HEK293 (cell line): ENCODE measurements at regions not wholly inside any gene's neighbourhood (a gene's known extent, or its start where the extent isn't known, plus 50 kb on each side); places are given as distances from the start of the nearest gene placed in this dataset.

Experiments used
- CTCF ChIA-PET: fragments of 350-600 bp; formaldehyde crosslinking; extraction: SDS; loops from one replicate; lab custom pipeline; 2021; ENCODE audit warnings: antibody characterized with exemption; lab: Yijun Ruan, JAX
- POLR2A ChIA-PET: fragments of 300-600 bp; formaldehyde crosslinking; extraction: SDS; loops from one replicate; lab custom pipeline; 2020; ENCODE audit warnings: antibody characterized with exemption, inconsistent platforms; lab: Yijun Ruan, JAX
- H3K27ac ChIP-seq: fragments of 200-500 bp; sonication (Bioruptor generic); 2 replicates; pipeline ENCODE4 v1.5.1; 2014; ENCODE audit warnings: low read depth, low read length, control low read depth, inconsistent platforms; ENCODE audit errors: extremely low read depth
- H3K36me3 ChIP-seq, 2 experiments: fragments of 200-500 bp in 1 of 2; sonication (Bioruptor generic) in 1 of 2; 1 replicate in 1 of 2; 2 replicates in 1 of 2; pipeline ENCODE4 v1.5.1; 2014 to 2017; ENCODE audit warnings: inconsistent platforms in 2 of 2, low read length in 2 of 2; ENCODE audit not compliant: control insufficient read depth in 2 of 2, insufficient read depth in 1 of 2
- H3K4me1 ChIP-seq: fragments of 200-500 bp; sonication (Bioruptor generic); 2 replicates; pipeline ENCODE4 v1.5.1; 2014; ENCODE audit warnings: mild to moderate bottlenecking, low read length, inconsistent platforms; ENCODE audit not compliant: control insufficient read depth, insufficient read depth
- H3K4me3 ChIP-seq: 2 replicates; pipeline ENCODE4 v1.5.1; 2011; ENCODE audit warnings: low read depth, mild to moderate bottlenecking, control low read depth, low read length, moderate library complexity
- H3K9me3 ChIP-seq: fragments of 200-500 bp; sonication (Bioruptor generic); 2 replicates; pipeline ENCODE4 v1.5.1; 2014; ENCODE audit warnings: low read depth, low read length, inconsistent platforms; ENCODE audit not compliant: control insufficient read depth, insufficient read depth
- GFI1B ChIP-seq: fragments of 450-650 bp; formaldehyde crosslinking; IDR thresholded peaks from 2 replicates; pipeline ENCODE4 v1.5.1; 2016; ENCODE audit warnings: missing biosample characterization, missing genetic modification characterization
- SCRT2 ChIP-seq: fragments of 450-650 bp; formaldehyde crosslinking; IDR thresholded peaks from 2 replicates; pipeline ENCODE4 v1.5.1; 2016; ENCODE audit warnings: missing biosample characterization, missing genetic modification characterization
- TRIM28 ChIP-seq: IDR thresholded peaks from 2 replicates; pipeline ENCODE4 v1.6.1; 2011; ENCODE audit warnings: low read length, control low read depth, borderline replicate concordance
- WT1 ChIP-seq: fragments of 450-650 bp; formaldehyde crosslinking; IDR thresholded peaks from 2 replicates; pipeline ENCODE4 v1.5.1; 2016; ENCODE audit warnings: missing biosample characterization, missing genetic modification characterization
- ZNF121 ChIP-seq: fragments of 450-650 bp; formaldehyde crosslinking; IDR thresholded peaks from 2 replicates; pipeline ENCODE4 v1.5.1; 2016; ENCODE audit warnings: missing biosample characterization, missing genetic modification characterization
- ZNF174 ChIP-seq: fragments of 450-650 bp; formaldehyde crosslinking; IDR thresholded peaks from 2 replicates; pipeline ENCODE4 v1.5.0; 2017; ENCODE audit warnings: missing biosample characterization, mild to moderate bottlenecking, missing genetic modification characterization
- ZNF211 ChIP-seq: fragments of 450-650 bp; formaldehyde crosslinking; IDR thresholded peaks from 2 replicates; pipeline ENCODE4 v1.5.1; 2016; ENCODE audit warnings: low read depth, missing biosample characterization, missing genetic modification characterization
- ZNF223 ChIP-seq: fragments of 450-650 bp; formaldehyde crosslinking; IDR thresholded peaks from 2 replicates; pipeline ENCODE4 v1.5.1; 2016; ENCODE audit warnings: missing biosample characterization, missing genetic modification characterization
- ZNF23 ChIP-seq: fragments of 450-650 bp; formaldehyde crosslinking; IDR thresholded peaks from 2 replicates; pipeline ENCODE4 v1.5.1; 2016; ENCODE audit warnings: missing biosample characterization, missing genetic modification characterization, borderline replicate concordance
- ZNF248 ChIP-seq: fragments of 450-650 bp; formaldehyde crosslinking; IDR thresholded peaks from 2 replicates; pipeline ENCODE4 v1.5.1; 2017; ENCODE audit warnings: missing biosample characterization, missing genetic modification characterization
- ZNF341 ChIP-seq: fragments of 450-650 bp; formaldehyde crosslinking; IDR thresholded peaks from 2 replicates; pipeline ENCODE4; 2016; ENCODE audit warnings: low read depth, missing biosample characterization, missing genetic modification characterization
- ZNF37A ChIP-seq: fragments of 450-650 bp; IDR thresholded peaks from 2 replicates; pipeline ENCODE4 v1.5.1; 2018; ENCODE audit warnings: missing biosample characterization, missing genetic modification characterization
- ZNF48 ChIP-seq: fragments of 450-650 bp; formaldehyde crosslinking; IDR thresholded peaks from 2 replicates; pipeline ENCODE4 v1.5.1; 2016; ENCODE audit warnings: missing biosample characterization, missing genetic modification characterization
- ZNF548 ChIP-seq: fragments of 450-650 bp; formaldehyde crosslinking; IDR thresholded peaks from 2 replicates; pipeline ENCODE4 v1.5.1; 2016; ENCODE audit warnings: missing biosample characterization, missing genetic modification characterization
- ZNF549 ChIP-seq: fragments of 450-650 bp; IDR thresholded peaks from 2 replicates; pipeline ENCODE4 v1.5.1; 2018; ENCODE audit warnings: missing biosample characterization, missing genetic modification characterization, mild to moderate bottlenecking, inconsistent platforms, moderate library complexity
- ZNF670 ChIP-seq: fragments of 450-650 bp; formaldehyde crosslinking; IDR thresholded peaks from 2 replicates; pipeline ENCODE4 v1.5.1; 2016; ENCODE audit warnings: missing biosample characterization, missing genetic modification characterization, low read depth
- ZSCAN16 ChIP-seq: fragments of 450-650 bp; formaldehyde crosslinking; IDR thresholded peaks from 2 replicates; pipeline ENCODE4 v1.5.1; 2016; ENCODE audit warnings: missing biosample characterization, missing genetic modification characterization
- ZSCAN30 ChIP-seq: fragments of 450-650 bp; IDR thresholded peaks from 2 replicates; pipeline ENCODE4 v1.5.1; 2018; ENCODE audit warnings: missing biosample characterization, mild to moderate bottlenecking, missing genetic modification characterization, moderate library complexity
- TF ChIP-seq, protein P1 (sequence below): fragments of 450-650 bp; formaldehyde crosslinking; IDR thresholded peaks from 2 replicates; pipeline ENCODE4 v1.5.1; 2016; ENCODE audit warnings: missing biosample characterization, missing genetic modification characterization
- TF ChIP-seq, protein P2 (sequence below): fragments of 450-650 bp; formaldehyde crosslinking; IDR thresholded peaks from 2 replicates; pipeline ENCODE4 v1.5.1; 2016; ENCODE audit warnings: missing biosample characterization, missing genetic modification characterization
- TF ChIP-seq, protein P3 (sequence below): fragments of 450-650 bp; IDR thresholded peaks from 2 replicates; pipeline ENCODE4 v1.5.1; 2018; ENCODE audit warnings: missing biosample characterization, mild to moderate bottlenecking, missing genetic modification characterization
- TF ChIP-seq, protein P4 (sequence below): fragments of 450-650 bp; formaldehyde crosslinking; IDR thresholded peaks from 2 replicates; pipeline ENCODE4 v1.5.1; 2016; ENCODE audit warnings: missing biosample characterization, missing genetic modification characterization
- TF ChIP-seq, protein P5 (sequence below): fragments of 450-650 bp; formaldehyde crosslinking; IDR thresholded peaks from 2 replicates; pipeline ENCODE4 v1.5.1; 2016; ENCODE audit warnings: missing biosample characterization, missing genetic modification characterization, borderline replicate concordance
- TF ChIP-seq, protein P6 (sequence below): fragments of 450-650 bp; formaldehyde crosslinking; optimal IDR thresholded peaks from 2 replicates; pipeline ENCODE3; 2016; ENCODE audit warnings: missing biosample characterization, mild to moderate bottlenecking, missing genetic modification characterization

DNA sequence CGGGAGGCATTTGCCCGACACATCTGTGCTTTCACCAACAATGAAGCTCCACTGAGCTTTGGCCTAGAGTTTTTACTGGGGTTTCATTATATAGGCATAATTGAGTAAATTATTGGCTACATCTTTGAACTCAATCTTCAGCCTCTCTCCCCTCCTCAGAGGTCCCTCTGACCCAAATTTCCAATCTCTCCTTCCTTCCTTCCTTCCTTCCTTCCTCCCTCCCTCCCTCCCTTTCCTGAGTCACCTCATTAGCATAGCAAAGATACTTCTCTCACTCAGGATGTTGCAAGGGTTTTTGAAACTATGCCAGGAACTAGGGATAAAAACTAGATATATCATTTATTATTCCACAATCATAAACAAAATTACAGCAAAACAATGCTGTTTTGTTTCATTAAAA is 202.8 kb upstream of the PRNP start (continued):
- TF ChIP-seq ZNF211 (no peak), ZNF248 (tag by site-specific recombination) (no peak), ZSCAN30 (tag by site-specific recombination) (no peak), ZNF37A (no peak), TRIM28 (no peak), ZNF223 (tag by site-specific recombination) (no peak)
- TF ChIP-seq, protein P1, sequence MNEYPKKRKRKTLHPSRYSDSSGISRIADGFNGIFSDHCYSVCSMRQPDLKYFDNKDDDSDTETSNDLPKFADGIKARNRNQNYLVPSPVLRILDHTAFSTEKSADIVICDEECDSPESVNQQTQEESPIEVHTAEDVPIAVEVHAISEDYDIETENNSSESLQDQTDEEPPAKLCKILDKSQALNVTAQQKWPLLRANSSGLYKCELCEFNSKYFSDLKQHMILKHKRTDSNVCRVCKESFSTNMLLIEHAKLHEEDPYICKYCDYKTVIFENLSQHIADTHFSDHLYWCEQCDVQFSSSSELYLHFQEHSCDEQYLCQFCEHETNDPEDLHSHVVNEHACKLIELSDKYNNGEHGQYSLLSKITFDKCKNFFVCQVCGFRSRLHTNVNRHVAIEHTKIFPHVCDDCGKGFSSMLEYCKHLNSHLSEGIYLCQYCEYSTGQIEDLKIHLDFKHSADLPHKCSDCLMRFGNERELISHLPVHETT, result no peak

DNA sequence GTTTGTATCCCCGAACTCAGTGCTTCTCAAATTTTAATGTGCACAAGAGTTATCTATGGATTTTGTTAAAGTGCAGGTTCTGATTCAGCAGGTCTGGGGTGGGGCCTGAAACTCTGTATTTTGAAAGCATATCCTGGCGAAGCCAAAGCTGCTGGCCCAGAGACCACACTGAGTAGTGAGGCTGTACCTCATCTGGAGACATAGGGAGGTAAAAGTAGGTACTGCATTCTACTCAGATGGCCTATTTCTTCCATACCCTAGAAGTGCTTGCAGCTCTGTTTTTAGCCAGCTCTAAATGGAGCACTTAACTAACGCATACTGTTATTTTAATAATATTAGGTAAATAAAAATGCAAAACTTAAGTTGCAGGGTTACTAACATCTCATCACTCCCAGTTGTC is 206.2 kb upstream of the PRNP start:
- H3K27ac ChIP-seq, result no peak overlapping the region
- peaks cover 13% of the 10 kb centered on the region; the same call in 1 of the 2 replicates for H3K4me1 ChIP-seq
- POLR2A ChIA-PET, result no interaction called here
- TF ChIP-seq ZNF23, result no peak
- no peak for TF ChIP-seq ZSCAN16
- TF ChIP-seq ZNF341 (tag by site-specific recombination), result no peak
- no peak for TF ChIP-seq ZNF121 (tag by site-specific recombination)
- TF ChIP-seq, protein P2, sequence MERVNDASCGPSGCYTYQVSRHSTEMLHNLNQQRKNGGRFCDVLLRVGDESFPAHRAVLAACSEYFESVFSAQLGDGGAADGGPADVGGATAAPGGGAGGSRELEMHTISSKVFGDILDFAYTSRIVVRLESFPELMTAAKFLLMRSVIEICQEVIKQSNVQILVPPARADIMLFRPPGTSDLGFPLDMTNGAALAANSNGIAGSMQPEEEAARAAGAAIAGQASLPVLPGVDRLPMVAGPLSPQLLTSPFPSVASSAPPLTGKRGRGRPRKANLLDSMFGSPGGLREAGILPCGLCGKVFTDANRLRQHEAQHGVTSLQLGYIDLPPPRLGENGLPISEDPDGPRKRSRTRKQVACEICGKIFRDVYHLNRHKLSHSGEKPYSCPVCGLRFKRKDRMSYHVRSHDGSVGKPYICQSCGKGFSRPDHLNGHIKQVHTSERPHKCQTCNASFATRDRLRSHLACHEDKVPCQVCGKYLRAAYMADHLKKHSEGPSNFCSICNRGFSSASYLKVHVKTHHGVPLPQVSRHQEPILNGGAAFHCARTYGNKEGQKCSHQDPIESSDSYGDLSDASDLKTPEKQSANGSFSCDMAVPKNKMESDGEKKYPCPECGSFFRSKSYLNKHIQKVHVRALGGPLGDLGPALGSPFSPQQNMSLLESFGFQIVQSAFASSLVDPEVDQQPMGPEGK (tag by site-specific recombination), result no peak
- no peak for TF ChIP-seq ZNF174 (tag by site-specific recombination)
- no peak for TF ChIP-seq ZNF670 (tag by site-specific recombination)
- no peak for TF ChIP-seq SCRT2 (tag by site-specific recombination)
- TF ChIP-seq ZNF549 (tag by site-specific recombination), result no peak
- TF ChIP-seq GFI1B (tag by site-specific recombination), result no peak
- TF ChIP-seq, protein P3, sequence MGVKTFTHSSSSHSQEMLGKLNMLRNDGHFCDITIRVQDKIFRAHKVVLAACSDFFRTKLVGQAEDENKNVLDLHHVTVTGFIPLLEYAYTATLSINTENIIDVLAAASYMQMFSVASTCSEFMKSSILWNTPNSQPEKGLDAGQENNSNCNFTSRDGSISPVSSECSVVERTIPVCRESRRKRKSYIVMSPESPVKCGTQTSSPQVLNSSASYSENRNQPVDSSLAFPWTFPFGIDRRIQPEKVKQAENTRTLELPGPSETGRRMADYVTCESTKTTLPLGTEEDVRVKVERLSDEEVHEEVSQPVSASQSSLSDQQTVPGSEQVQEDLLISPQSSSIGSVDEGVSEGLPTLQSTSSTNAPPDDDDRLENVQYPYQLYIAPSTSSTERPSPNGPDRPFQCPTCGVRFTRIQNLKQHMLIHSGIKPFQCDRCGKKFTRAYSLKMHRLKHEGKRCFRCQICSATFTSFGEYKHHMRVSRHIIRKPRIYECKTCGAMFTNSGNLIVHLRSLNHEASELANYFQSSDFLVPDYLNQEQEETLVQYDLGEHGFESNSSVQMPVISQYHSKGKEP (tag by site-specific recombination), result no peak
- TF ChIP-seq, all 188 proteins: peak for 0
- H3K9me3 ChIP-seq, result no peaks in the 10 kb centered on the region
- CTCF ChIA-PET, result interaction anchor here (0.7 to 0.8 kb wide), 2 partner anchors 33 to 764 kb away, joined by 3 to 5 read pairs; no protein-coding TSS in a partner anchor
- H3K36me3 ChIP-seq, result no peaks in the 10 kb centered on the region
- no peak overlapping the region for H3K4me3 ChIP-seq

DNA sequence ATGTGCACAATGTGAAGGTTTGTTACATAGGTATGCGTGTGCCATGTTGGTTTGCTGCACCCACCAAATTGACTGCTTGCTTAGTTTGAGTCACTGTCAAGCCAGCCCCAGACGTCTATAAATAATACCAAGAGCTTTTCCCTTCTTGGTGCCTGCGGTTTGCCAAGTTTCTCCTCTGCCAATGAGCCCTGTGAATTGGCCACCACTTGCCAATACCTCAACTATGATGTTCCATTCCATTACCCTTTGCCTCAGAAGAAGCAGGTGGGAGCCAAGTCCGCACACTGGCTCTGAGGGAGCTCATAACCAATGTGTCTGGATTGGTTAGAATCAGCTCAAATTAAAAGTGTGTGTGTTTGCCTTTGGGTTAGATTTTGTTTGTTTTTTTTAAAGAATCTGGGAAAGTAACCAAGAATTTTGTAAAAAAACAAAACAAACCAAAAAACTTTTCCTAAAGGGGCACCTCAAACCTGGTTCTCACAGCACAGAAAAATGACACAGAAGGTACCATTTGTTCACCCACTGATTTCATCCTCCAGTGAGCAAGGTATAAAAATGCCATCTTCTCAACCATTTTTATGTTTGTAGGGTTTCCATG is 209.3 kb upstream of the PRNP start:
- Histone ChIP-seq H3K4me3 (no peak overlapping the region), H3K36me3 (no peaks in the 10 kb centered on the region), H3K4me1 (no peaks in the 10 kb centered on the region), H3K9me3 (no peaks in the 10 kb centered on the region), H3K27ac (no peak overlapping the region)
- ChIA-PET POLR2A (no interaction called here), CTCF (no interaction called here)
- TF ChIP-seq, protein P4, sequence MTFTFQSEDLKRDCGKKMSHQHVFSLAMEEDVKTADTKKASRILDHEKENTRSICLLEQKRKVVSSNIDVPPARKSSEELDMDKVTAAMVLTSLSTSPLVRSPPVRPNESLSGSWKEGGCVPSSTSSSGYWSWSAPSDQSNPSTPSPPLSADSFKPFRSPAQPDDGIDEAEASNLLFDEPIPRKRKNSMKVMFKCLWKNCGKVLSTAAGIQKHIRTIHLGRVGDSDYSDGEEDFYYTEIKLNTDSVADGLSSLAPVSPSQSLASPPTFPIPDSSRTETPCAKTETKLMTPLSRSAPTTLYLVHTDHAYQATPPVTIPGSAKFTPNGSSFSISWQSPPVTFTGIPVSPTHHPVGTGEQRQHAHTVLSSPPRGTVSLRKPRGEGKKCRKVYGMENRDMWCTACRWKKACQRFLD (tag by site-specific recombination), result no peak
- TF ChIP-seq ZNF48 (tag by site-specific recombination) (no peak), ZNF548 (tag by site-specific recombination) (no peak), WT1 (tag by site-specific recombination) (no peak), ZNF174 (tag by site-specific recombination) (no peak)
- TF ChIP-seq, protein P5, sequence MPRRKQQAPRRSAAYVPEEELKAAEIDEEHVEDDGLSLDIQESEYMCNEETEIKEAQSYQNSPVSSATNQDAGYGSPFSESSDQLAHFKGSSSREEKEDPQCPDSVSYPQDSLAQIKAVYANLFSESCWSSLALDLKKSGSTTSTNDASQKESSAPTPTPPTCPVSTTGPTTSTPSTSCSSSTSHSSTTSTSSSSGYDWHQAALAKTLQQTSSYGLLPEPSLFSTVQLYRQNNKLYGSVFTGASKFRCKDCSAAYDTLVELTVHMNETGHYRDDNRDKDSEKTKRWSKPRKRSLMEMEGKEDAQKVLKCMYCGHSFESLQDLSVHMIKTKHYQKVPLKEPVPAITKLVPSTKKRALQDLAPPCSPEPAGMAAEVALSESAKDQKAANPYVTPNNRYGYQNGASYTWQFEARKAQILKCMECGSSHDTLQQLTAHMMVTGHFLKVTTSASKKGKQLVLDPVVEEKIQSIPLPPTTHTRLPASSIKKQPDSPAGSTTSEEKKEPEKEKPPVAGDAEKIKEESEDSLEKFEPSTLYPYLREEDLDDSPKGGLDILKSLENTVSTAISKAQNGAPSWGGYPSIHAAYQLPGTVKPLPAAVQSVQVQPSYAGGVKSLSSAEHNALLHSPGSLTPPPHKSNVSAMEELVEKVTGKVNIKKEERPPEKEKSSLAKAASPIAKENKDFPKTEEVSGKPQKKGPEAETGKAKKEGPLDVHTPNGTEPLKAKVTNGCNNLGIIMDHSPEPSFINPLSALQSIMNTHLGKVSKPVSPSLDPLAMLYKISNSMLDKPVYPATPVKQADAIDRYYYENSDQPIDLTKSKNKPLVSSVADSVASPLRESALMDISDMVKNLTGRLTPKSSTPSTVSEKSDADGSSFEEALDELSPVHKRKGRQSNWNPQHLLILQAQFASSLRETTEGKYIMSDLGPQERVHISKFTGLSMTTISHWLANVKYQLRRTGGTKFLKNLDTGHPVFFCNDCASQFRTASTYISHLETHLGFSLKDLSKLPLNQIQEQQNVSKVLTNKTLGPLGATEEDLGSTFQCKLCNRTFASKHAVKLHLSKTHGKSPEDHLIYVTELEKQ (tag by site-specific recombination), result no peak
- TF ChIP-seq, protein P6, sequence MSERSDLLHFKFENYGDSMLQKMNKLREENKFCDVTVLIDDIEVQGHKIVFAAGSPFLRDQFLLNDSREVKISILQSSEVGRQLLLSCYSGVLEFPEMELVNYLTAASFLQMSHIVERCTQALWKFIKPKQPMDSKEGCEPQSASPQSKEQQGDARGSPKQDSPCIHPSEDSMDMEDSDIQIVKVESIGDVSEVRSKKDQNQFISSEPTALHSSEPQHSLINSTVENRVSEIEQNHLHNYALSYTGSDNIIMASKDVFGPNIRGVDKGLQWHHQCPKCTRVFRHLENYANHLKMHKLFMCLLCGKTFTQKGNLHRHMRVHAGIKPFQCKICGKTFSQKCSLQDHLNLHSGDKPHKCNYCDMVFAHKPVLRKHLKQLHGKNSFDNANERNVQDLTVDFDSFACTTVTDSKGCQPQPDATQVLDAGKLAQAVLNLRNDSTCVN, result no peak
